ENCODE measurements at regions not wholly inside any gene's neighbourhood (a gene's known extent, or its start where the extent isn't known, plus 50 kb on each side); places are given as distances from the start of the nearest gene placed in this dataset.

DNA sequence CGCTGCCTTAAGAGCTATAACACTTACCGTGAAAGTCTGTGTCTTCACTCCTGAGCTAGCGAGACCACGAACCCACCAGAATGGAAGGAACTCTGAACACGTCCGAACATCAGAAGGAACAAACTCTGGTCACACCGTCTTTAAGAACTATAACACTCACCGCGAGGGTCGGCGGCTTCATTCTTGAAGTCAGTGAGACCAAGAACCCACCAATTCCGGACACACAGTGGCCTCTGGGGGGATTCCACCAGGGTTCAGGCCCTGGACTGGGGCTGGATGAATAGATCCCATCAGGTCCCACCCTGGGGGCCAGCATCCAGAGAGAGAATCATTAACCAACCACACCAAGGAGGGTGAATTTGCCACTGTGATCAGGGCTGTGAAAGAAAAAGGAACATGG lies 55.8 kb upstream of the ATP12A start:
- TF ChIP-seq, protein P1, sequence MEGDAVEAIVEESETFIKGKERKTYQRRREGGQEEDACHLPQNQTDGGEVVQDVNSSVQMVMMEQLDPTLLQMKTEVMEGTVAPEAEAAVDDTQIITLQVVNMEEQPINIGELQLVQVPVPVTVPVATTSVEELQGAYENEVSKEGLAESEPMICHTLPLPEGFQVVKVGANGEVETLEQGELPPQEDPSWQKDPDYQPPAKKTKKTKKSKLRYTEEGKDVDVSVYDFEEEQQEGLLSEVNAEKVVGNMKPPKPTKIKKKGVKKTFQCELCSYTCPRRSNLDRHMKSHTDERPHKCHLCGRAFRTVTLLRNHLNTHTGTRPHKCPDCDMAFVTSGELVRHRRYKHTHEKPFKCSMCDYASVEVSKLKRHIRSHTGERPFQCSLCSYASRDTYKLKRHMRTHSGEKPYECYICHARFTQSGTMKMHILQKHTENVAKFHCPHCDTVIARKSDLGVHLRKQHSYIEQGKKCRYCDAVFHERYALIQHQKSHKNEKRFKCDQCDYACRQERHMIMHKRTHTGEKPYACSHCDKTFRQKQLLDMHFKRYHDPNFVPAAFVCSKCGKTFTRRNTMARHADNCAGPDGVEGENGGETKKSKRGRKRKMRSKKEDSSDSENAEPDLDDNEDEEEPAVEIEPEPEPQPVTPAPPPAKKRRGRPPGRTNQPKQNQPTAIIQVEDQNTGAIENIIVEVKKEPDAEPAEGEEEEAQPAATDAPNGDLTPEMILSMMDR (IDR thresholded peaks at IDR 0.05) = no peak
- TF ChIP-seq POLR2A (IDR thresholded peaks at IDR 0.05) = no peak

All from gastroesophageal sphincter (tissue), 3 donors.